ENCODE measurements at regions not wholly inside any gene's neighbourhood (a gene's known extent, or its start where the extent isn't known, plus 50 kb on each side); places are given as distances from the start of the nearest gene placed in this dataset.

DNA sequence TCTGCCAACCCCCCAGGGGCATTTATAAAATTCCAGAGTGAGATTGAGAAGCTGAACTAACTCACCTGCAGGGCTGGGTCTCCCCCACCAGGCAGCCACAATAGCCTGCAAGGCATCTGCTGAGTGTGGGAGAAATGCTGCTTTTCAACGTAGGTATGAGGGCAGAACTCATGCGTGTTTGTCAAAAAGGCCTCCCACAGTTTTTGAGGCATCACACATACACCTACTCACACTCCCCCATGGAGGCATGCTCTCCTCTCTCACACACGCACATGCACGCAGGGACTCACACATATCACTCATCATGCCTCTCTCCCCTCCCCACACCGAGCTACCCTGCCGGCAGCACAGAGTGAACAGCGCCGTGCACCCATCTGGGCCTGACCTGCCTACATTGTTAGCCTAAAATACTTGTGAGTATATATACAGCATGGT lies 390.5 kb downstream of the FGF9 start:
- TF ChIP-seq ZNF292 (tag by site-specific recombination; IDR thresholded peaks at IDR 0.05; ENCODE audit: borderline replicate concordance, low read depth) (no peak), ZNF791 (tag by site-specific recombination; IDR thresholded peaks at IDR 0.05) (no peak), SP2 (tag by site-specific recombination; IDR thresholded peaks at IDR 0.05) (no peak), SALL2 (tag by site-specific recombination; IDR thresholded peaks at IDR 0.05; ENCODE audit: borderline replicate concordance) (no peak), ZNF768 (tag by site-specific recombination; IDR thresholded peaks at IDR 0.05) (no peak), SP7 (tag by site-specific recombination; IDR thresholded peaks at IDR 0.05) (no peak), ZNF544 (tag by site-specific recombination; IDR thresholded peaks at IDR 0.05) (no peak), MYNN (tag by site-specific recombination; IDR thresholded peaks at IDR 0.05; ENCODE audit: borderline replicate concordance) (no peak), ZNF274 (IDR thresholded peaks at IDR 0.05; ENCODE audit: low read length) (no peak), ZNF274 (tag by site-specific recombination; IDR thresholded peaks at IDR 0.05; ENCODE audit: borderline replicate concordance) (no peak), ZNF704 (tag by site-specific recombination; IDR thresholded peaks at IDR 0.05) (no peak)
- TF ChIP-seq, protein P1, sequence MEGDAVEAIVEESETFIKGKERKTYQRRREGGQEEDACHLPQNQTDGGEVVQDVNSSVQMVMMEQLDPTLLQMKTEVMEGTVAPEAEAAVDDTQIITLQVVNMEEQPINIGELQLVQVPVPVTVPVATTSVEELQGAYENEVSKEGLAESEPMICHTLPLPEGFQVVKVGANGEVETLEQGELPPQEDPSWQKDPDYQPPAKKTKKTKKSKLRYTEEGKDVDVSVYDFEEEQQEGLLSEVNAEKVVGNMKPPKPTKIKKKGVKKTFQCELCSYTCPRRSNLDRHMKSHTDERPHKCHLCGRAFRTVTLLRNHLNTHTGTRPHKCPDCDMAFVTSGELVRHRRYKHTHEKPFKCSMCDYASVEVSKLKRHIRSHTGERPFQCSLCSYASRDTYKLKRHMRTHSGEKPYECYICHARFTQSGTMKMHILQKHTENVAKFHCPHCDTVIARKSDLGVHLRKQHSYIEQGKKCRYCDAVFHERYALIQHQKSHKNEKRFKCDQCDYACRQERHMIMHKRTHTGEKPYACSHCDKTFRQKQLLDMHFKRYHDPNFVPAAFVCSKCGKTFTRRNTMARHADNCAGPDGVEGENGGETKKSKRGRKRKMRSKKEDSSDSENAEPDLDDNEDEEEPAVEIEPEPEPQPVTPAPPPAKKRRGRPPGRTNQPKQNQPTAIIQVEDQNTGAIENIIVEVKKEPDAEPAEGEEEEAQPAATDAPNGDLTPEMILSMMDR (tag by site-specific recombination; IDR thresholded peaks at IDR 0.05), result no peak
- TF ChIP-seq, protein P2, sequence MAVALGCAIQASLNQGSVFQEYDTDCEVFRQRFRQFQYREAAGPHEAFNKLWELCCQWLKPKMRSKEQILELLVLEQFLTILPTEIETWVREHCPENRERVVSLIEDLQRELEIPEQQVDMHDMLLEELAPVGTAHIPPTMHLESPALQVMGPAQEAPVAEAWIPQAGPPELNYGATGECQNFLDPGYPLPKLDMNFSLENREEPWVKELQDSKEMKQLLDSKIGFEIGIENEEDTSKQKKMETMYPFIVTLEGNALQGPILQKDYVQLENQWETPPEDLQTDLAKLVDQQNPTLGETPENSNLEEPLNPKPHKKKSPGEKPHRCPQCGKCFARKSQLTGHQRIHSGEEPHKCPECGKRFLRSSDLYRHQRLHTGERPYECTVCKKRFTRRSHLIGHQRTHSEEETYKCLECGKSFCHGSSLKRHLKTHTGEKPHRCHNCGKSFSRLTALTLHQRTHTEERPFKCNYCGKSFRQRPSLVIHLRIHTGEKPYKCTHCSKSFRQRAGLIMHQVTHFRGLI (tag by site-specific recombination; IDR thresholded peaks at IDR 0.05), result no peak
- TF ChIP-seq, protein P3, sequence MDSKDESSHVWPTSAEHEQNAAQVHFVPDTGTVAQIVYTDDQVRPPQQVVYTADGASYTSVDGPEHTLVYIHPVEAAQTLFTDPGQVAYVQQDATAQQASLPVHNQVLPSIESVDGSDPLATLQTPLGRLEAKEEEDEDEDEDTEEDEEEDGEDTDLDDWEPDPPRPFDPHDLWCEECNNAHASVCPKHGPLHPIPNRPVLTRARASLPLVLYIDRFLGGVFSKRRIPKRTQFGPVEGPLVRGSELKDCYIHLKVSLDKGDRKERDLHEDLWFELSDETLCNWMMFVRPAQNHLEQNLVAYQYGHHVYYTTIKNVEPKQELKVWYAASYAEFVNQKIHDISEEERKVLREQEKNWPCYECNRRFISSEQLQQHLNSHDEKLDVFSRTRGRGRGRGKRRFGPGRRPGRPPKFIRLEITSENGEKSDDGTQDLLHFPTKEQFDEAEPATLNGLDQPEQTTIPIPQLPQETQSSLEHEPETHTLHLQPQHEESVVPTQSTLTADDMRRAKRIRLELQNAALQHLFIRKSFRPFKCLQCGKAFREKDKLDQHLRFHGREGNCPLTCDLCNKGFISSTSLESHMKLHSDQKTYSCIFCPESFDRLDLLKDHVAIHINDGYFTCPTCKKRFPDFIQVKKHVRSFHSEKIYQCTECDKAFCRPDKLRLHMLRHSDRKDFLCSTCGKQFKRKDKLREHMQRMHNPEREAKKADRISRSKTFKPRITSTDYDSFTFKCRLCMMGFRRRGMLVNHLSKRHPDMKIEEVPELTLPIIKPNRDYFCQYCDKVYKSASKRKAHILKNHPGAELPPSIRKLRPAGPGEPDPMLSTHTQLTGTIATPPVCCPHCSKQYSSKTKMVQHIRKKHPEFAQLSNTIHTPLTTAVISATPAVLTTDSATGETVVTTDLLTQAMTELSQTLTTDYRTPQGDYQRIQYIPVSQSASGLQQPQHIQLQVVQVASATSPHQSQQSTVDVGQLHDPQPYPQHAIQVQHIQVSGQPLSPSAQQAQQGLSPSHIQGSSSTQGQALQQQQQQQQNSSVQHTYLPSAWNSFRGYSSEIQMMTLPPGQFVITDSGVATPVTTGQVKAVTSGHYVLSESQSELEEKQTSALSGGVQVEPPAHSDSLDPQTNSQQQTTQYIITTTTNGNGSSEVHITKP (tag by site-specific recombination; IDR thresholded peaks at IDR 0.05), result no peak
